ENCODE measurements at regions not wholly inside any gene's neighbourhood (a gene's known extent, or its start where the extent isn't known, plus 50 kb on each side); places are given as distances from the start of the nearest gene placed in this dataset.

DNA sequence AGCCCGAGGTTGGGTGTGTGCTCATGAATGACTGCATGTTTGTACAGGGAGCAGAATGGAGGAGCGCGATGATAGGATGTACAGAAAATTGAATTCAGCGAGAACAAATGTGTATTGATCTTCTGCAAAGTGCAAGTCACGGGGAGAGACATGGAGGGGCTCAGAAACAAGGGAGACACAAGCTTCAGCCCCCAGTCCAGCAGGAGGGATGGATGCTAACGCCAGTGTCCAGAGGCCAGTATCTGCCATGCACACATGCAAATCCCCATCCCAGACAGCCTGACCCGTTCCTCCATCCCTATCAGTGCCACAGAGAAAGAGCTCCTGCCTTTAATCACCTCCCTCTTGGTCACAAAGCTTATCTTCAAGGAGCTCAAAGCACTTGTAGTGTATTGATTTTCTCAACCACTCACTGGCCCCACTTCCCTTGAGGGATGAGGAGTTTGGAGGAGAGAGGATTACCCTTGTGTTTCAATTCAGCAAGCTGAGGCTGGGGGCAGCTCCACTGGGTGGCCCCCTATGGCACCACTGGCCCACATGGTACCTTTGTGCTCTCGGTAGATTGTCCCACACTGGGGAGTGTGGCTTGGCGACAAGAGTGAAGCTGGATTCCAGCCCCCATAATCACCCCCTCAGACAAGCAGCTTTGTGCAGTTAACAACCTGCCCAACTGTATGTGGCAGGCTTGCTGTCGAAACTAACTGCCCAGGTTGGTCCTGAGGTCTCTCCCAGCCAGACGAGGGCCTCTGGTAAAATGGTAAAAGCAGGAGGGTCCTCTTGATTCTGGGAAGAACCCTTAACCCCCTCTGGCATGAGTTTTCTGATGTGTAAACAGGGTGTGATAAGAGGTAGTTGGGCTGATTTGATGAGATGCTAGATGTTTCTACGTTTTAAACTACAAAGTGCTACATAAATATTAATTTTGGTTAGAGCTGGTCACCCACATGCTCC lies 151.6 kb upstream of the UNC5B start:
- no peaks in the 10 kb centered on the region for H3K27me3 ChIP-seq
- WGBS, 2 donors: 81 to 82% methylated on average over 10 of the region's 12 CpGs
- H3K9me3 ChIP-seq: no peaks in the 10 kb centered on the region
- intact Hi-C loops (cut with DNase I): no loop called here
- no peaks in the 10 kb centered on the region for H3K36me3 ChIP-seq
- no peak overlapping the region for H3K27ac ChIP-seq
- TF ChIP-seq POLR2A (IDR thresholded peaks at IDR 0.05): no peak
- TF ChIP-seq, protein P1, sequence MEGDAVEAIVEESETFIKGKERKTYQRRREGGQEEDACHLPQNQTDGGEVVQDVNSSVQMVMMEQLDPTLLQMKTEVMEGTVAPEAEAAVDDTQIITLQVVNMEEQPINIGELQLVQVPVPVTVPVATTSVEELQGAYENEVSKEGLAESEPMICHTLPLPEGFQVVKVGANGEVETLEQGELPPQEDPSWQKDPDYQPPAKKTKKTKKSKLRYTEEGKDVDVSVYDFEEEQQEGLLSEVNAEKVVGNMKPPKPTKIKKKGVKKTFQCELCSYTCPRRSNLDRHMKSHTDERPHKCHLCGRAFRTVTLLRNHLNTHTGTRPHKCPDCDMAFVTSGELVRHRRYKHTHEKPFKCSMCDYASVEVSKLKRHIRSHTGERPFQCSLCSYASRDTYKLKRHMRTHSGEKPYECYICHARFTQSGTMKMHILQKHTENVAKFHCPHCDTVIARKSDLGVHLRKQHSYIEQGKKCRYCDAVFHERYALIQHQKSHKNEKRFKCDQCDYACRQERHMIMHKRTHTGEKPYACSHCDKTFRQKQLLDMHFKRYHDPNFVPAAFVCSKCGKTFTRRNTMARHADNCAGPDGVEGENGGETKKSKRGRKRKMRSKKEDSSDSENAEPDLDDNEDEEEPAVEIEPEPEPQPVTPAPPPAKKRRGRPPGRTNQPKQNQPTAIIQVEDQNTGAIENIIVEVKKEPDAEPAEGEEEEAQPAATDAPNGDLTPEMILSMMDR (IDR thresholded peaks at IDR 0.05): no peak
- no peak overlapping the region for H3K4me3 ChIP-seq
- no peak for DNase-seq
- H3K4me1 ChIP-seq: no peaks in the 10 kb centered on the region

DNA sequence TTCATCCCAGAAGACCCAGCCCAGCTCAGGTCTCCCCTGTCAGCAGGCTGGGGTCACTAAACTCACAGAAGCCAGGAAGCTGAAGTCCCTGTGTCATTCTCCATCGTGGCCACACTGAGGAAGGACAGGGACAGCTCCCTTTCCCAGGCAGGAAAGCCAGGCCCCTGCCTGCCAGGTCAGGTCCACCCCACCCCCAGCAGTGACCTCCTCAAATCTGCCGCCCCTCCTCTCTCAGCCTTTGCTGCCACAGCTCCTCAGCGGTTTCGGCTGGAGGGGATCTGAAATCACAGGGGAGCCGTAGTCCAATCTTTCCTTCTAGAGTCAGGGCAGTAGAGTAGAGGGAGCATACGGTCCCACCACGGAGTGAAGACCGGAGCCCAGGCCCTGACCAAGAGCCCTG lies 150.9 kb upstream of the UNC5B start:
- Histone ChIP-seq H3K9me3 (no peaks in the 10 kb centered on the region), H3K27ac (no peak overlapping the region), H3K36me3 (no peaks in the 10 kb centered on the region), H3K27me3 (no peaks in the 10 kb centered on the region), H3K4me3 (no peak overlapping the region), H3K4me1 (no peaks in the 10 kb centered on the region)
- WGBS, 2 donors: 74% methylated on average over 4 of the region's 8 CpGs; no CpG with 5 or more reads in 1 of the 2 donors
- DNase-seq: no peak
- intact Hi-C loops (cut with DNase I): no loop called here
- TF ChIP-seq, protein P1 (IDR thresholded peaks at IDR 0.05): no peak
- TF ChIP-seq POLR2A (IDR thresholded peaks at IDR 0.05): no peak

DNA sequence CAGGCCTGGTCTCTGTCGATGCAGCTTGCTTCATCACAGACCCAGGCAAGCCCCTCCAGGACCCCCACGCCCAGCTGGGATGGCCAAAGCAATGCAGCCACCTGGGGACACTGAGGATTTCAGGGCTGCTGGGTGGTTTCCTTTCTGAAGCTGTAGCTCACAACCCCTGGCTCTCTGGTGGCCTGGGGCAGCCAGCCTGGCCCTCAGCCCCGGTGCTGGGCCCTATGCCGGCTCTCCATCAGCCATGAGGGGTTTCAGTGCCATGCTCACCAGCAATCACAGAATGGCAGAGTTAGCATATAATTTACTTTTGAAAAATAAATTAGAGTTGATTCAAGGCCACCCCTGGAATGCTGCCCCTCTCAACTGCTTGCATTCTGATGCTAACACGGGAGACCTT lies 150.2 kb upstream of the UNC5B start:
- no peak overlapping the region for H3K4me3 ChIP-seq
- TF ChIP-seq, protein P1 (IDR thresholded peaks at IDR 0.05): no peak
- no peak for TF ChIP-seq POLR2A (IDR thresholded peaks at IDR 0.05)

DNA sequence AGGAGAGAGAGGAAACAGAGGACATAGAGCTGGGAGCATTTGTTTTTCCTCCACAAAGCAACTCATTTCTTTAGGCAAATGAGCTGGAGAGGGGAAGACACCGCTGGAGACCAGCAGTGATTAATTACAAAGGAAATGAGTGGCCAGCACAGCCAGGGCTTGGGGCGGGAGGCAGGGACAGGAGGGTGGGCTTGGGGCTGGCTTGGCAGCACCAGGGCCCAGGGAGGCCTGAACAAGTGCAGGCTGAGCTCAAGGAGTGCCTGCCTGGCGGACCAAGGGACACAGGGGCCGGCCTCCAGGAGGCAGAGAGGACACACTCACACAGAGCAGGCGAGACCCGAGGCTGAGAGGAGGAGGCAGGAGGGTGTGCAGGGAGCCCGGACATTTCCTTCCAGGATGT lies 149.0 kb upstream of the UNC5B start:
- no peak for DNase-seq
- peaks cover 0 to 13% (median 0%) of the 10 kb centered on the region in 3 donors for H3K4me1 ChIP-seq
- intact Hi-C loops (cut with DNase I): no loop called here
- 74 to 80% methylated on average over 1 to 7 of the region's 7 CpGs for WGBS, 2 donors
- no peaks in the 10 kb centered on the region for H3K36me3 ChIP-seq
- H3K9me3 ChIP-seq: no peaks in the 10 kb centered on the region
- no peaks in the 10 kb centered on the region for H3K27me3 ChIP-seq
- no peak for TF ChIP-seq POLR2A (IDR thresholded peaks at IDR 0.05)
- H3K27ac ChIP-seq: no peak overlapping the region
- no peak overlapping the region for H3K4me3 ChIP-seq

More for the DNA sequence above, 150.2 kb upstream of the UNC5B start:
- Histone ChIP-seq H3K9me3 (no peaks in the 10 kb centered on the region), H3K4me1 (peaks cover 0 to 5% (median 0%) of the 10 kb centered on the region in 3 donors), H3K27me3 (no peaks in the 10 kb centered on the region), H3K27ac (no peak overlapping the region), H3K36me3 (no peaks in the 10 kb centered on the region)
- intact Hi-C loops (cut with DNase I): no loop called here
- 96 to 100% methylated on average over 1 to 4 of the region's 5 CpGs for WGBS, 2 donors
- no peak for DNase-seq

DNA sequence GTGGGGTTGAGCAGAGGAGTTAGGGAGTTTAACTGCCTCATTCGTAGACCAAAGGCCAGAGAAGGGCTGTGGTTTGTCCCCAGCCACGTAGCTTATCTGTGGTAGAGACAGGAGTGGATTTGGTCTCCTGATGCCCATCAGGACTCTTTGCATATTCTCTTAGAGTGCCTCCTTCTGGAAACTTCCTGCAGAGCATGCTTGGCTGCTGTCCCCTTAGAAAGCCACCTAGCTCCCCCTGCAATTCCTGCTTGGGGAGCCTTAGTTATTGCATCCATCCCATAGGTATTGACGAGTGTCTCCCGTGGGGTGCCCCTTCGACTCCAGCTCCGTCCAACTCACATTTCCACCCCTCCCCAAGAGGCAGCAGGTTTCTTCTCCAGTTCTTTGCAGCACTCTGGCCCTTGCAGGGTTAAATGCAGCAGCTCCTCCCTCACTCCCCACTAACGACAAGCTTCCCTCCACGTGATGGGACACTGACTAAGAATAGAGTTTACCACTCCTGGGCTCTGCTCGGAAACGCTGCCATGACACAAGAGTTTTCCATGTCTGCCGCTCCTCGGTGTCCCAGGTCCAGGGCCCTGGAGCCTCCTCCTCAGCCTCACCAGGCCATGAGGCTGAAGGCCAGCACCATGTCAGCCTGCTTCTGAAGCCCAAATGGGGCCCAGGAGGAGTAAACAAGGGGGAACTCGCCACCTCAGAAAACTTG lies 147.8 kb upstream of the UNC5B start:
- Histone ChIP-seq H3K27ac (no peak overlapping the region), H3K36me3 (no peaks in the 10 kb centered on the region), H3K4me3 (no peak overlapping the region), H3K9me3 (no peaks in the 10 kb centered on the region), H3K27me3 (no peaks in the 10 kb centered on the region), H3K4me1 (peaks cover 7 to 24% (median 10%) of the 10 kb centered on the region in 3 donors)
- no peak for DNase-seq
- WGBS, 2 donors: 63 to 74% methylated on average over 9 to 12 of the region's 13 CpGs
- intact Hi-C loops (cut with DNase I): no loop called here
- TF ChIP-seq, protein P1 (IDR thresholded peaks at IDR 0.05): peak in 1 of 6 experiments; percentile 27
- no peak for TF ChIP-seq POLR2A (IDR thresholded peaks at IDR 0.05)
